Osteoblast (primary cell): ENCODE measurements at regions not wholly inside any gene's neighbourhood (a gene's known extent, or its start where the extent isn't known, plus 50 kb on each side); places are given as distances from the start of the nearest gene placed in this dataset.

ENCODE experiments used
- DNase-seq: peaks from one replicate; pipeline ENCODE4 v3.0.0; 2011; ENCODE audit warnings: low spot score, mixed read lengths; ENCODE audit not compliant: insufficient read length; ENCODE audit errors: missing footprints
- H2AFZ ChIP-seq: 2 replicates; pipeline ENCODE4 v1.6.0; 2011; ENCODE audit warnings: mild to moderate bottlenecking, low read length
- H3K27ac ChIP-seq: 2 replicates; pipeline ENCODE4 v1.5.1; 2011; ENCODE audit warnings: mild to moderate bottlenecking, low read depth, low read length, moderate library complexity
- H3K27me3 ChIP-seq: 2 replicates; pipeline ENCODE4 v1.6.0; 2012; ENCODE audit warnings: mild to moderate bottlenecking, control low read depth, inconsistent platforms, low read length, moderate library complexity; ENCODE audit not compliant: insufficient read depth
- H3K36me3 ChIP-seq: 2 replicates; pipeline ENCODE4 v1.5.1; 2011; ENCODE audit warnings: mild to moderate bottlenecking, low read length, control low read depth, moderate library complexity; ENCODE audit not compliant: insufficient read depth
- H3K4me1 ChIP-seq: 2 replicates; pipeline ENCODE4 v1.5.1; 2011; ENCODE audit warnings: mild to moderate bottlenecking, low read length, control low read depth, moderate library complexity; ENCODE audit not compliant: insufficient read depth
- H3K4me2 ChIP-seq: 2 replicates; pipeline ENCODE4 v1.6.0; 2011; ENCODE audit warnings: mild to moderate bottlenecking, low read length; ENCODE audit not compliant: insufficient read depth
- H3K4me3 ChIP-seq: fragments of 200-600 bp; sonication (generic); 3 replicates; pipeline ENCODE4 v1.5.1; 2012; ENCODE audit warnings: mild to moderate bottlenecking, low read length, inconsistent platforms; ENCODE audit not compliant: insufficient read depth
- H3K79me2 ChIP-seq: 2 replicates; pipeline ENCODE4 v1.6.0; 2012; ENCODE audit warnings: mild to moderate bottlenecking, low read length, control low read depth, inconsistent platforms; ENCODE audit not compliant: insufficient read depth
- H3K9me3 ChIP-seq: 2 replicates; pipeline ENCODE4 v1.5.1; 2011; ENCODE audit warnings: low read depth, low read length, control low read depth
- H4K20me1 ChIP-seq: 2 replicates; pipeline ENCODE4 v1.6.0; 2012; ENCODE audit warnings: mild to moderate bottlenecking, low read length, control low read depth; ENCODE audit not compliant: insufficient read depth
- CTCF ChIP-seq: IDR thresholded peaks from 2 replicates; pipeline ENCODE4 v1.5.1; 2011; ENCODE audit warnings: mild to moderate bottlenecking, low read depth, low read length, moderate library complexity; ENCODE audit errors: extremely low read depth

GRCh38 chr13:47757466-47758080 is 243.5 kb downstream of the SUCLA2 start:
- no peaks in the 10 kb centered on the region for H3K9me3 ChIP-seq
- no peaks in the 10 kb centered on the region for H3K4me1 ChIP-seq
- H3K79me2 ChIP-seq, result no peaks in the 10 kb centered on the region
- H4K20me1 ChIP-seq, result no peaks in the 10 kb centered on the region
- TF ChIP-seq CTCF, result no peak
- H3K4me3 ChIP-seq, result no peak overlapping the region
- H3K4me2 ChIP-seq, result no peak overlapping the region
- no peaks in the 10 kb centered on the region for H3K36me3 ChIP-seq
- no peak overlapping the region for H2AFZ ChIP-seq
- no peak for DNase-seq
- H3K27ac ChIP-seq, result no peak overlapping the region
- H3K27me3 ChIP-seq, result no peaks in the 10 kb centered on the region

- DNase-seq, result no peak
- no peaks in the 10 kb centered on the region for H4K20me1 ChIP-seq
- no peaks in the 10 kb centered on the region for H3K27me3 ChIP-seq
- no peak overlapping the region for H3K4me3 ChIP-seq
- TF ChIP-seq CTCF, result no peak
- no peak overlapping the region for H3K27ac ChIP-seq
- no peaks in the 10 kb centered on the region for H3K9me3 ChIP-seq
- H3K4me1 ChIP-seq, result no peaks in the 10 kb centered on the region
- no peaks in the 10 kb centered on the region for H3K79me2 ChIP-seq
- H3K4me2 ChIP-seq, result no peak overlapping the region
- H2AFZ ChIP-seq, result no peak overlapping the region
- no peaks in the 10 kb centered on the region for H3K36me3 ChIP-seq
Observed at GRCh38 chr13:47747901-47748300, 253.2 kb downstream of the SUCLA2 start.

GRCh38 chr13:47726394-47726793 is 274.7 kb downstream of the SUCLA2 start:
- Histone ChIP-seq H3K27ac (no peak overlapping the region), H3K4me3 (no peak overlapping the region), H3K27me3 (no peaks in the 10 kb centered on the region), H3K9me3 (no peaks in the 10 kb centered on the region), H3K4me2 (no peak overlapping the region), H4K20me1 (no peaks in the 10 kb centered on the region), H2AFZ (no peak overlapping the region), H3K4me1 (no peaks in the 10 kb centered on the region), H3K36me3 (no peaks in the 10 kb centered on the region), H3K79me2 (no peaks in the 10 kb centered on the region)
- no peak for TF ChIP-seq CTCF
- DNase-seq, result no peak

GRCh38 chr13:47723898-47724297 is 277.2 kb downstream of the SUCLA2 start:
- H3K4me1 ChIP-seq, result no peaks in the 10 kb centered on the region
- DNase-seq, result no peak
- H3K9me3 ChIP-seq, result no peaks in the 10 kb centered on the region
- no peaks in the 10 kb centered on the region for H3K36me3 ChIP-seq
- no peak overlapping the region for H2AFZ ChIP-seq
- H3K27me3 ChIP-seq, result no peaks in the 10 kb centered on the region
- H3K27ac ChIP-seq, result no peak overlapping the region
- TF ChIP-seq CTCF, result no peak
- H4K20me1 ChIP-seq, result no peaks in the 10 kb centered on the region
- no peaks in the 10 kb centered on the region for H3K79me2 ChIP-seq
- H3K4me3 ChIP-seq, result no peak overlapping the region
- H3K4me2 ChIP-seq, result no peak overlapping the region
